ENCODE measurements at regions not wholly inside any gene's neighbourhood (a gene's known extent, or its start where the extent isn't known, plus 50 kb on each side); places are given as distances from the start of the nearest gene placed in this dataset.
"Not testable (repeated sequence)": the region's sequence is repeated elsewhere in the genome, so short reads cannot be mapped to it uniquely, and the experiment has no call there.

DNA sequence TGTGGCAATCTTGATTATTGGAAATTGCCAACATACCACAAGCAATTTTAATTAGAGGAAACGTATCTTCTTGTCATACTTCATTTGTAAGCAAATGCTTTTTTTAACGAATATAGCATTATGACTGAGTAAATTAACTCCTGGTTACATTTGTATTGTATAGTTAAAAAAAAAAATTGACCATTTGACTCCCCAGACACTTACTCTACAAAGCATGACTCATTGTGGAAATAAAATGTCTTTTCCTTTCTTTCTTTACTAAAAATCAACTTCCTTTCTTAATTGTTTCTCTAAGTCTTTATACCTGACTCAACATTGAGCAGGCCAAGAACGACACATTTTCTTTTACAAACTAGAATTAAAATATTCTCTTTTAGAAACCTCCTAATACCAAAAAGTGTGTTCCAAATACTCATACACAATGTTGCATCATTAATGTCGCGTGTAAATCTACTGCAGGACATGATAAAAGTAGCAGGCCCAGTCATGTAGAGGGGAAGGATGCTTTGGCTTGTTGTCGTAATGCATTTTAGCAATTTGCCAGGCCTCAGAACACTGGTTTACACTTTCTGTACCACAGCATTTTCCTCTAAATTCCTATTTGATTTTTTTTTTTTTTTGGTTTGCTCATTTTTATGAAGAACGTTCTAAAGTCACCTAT lies 349.6 kb upstream of the KCNH7 start:
- DNase-seq (ENCODE audit: low read depth in 2 of 2) = no peak

DNA sequence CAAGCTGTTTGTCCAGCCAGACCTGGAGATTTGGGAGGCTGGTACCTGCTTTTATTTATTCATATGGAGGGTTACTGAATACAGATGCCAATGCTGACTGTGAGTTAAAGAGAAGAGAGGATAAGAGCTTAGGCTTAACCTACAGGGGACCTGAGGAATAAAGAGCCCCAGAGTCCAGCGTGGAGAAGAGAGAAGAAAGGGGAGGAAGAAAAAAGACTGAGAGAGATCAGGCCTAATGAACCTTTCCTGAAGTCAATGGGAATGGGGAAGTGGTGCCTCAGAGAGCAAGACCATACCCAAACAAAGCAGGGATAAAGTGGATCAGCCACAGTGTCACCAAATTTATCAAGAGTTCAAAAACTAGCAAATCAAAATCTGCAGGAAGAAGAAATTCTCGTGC lies 348.6 kb upstream of the KCNH7 start:
- no peak for DNase-seq (ENCODE audit: low read depth in 2 of 2)

DNA sequence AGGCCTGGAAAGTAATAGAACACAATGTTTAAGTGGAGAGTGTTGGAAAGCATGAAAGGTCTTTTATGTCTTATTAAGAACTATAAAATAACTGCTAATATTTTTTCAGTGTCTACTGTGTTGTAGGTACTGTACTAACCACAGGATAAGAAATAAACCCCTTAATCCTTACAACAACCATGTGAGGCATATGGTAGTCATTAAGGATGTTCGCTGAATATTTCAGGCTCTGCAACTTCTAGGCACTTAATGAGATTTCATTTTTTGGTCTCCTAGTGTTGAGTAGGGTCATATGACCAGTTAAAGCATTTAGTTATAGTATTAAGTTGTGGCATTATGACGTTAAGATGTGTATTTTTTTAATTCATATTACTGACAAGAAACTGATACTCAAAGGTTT lies 346.6 kb upstream of the KCNH7 start:
- DNase-seq (ENCODE audit: low read depth in 2 of 2) = no peak

DNA sequence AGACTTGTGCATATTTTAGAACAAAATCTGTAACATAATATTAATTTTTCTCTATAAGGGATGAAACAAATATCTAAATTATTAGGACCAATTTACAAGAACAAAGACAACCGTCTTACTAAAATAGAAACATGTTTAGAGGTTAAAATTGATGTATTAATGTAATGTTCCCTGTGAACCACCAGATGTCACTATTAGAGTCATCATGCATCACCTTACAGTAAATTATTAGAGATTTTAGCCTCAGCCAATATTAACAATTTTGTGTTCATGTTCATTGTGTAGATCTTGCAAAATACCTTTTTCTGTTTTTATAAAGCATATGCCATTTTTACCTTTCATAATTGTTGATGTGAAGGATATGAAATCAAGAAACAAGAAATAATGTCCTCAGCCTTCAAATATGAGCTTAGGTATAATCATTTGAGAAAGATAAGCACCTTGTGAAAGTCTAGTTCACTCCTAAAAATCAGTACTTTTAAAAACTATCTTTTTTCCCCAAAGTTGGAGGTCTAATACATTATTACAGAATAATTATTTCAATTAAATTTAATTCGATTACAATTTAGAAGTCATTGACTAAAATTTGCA lies 344.3 kb upstream of the KCNH7 start:
- DNase-seq (ENCODE audit: low read depth in 2 of 2) = no peak

DNA sequence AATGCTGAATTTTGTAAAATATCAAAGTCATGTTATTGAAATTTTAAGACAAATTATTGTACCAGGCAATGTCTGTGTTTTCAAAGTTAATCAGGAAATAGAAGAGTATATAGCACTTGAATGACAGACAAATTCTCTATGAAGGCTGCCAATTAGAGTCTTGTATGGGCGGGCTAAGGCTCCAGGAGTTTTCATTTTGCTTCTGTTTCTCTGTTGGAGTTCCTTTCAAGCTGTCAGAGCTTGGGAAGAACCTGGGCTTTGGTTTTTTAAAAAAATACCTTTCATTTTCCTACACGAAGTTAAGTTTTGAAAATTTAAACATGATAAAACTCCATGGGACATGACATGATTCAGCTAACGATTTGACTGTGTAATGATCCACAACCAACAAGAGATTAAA lies 339.0 kb upstream of the KCNH7 start:
- DNase-seq (ENCODE audit: low read depth in 2 of 2) = no peak

DNA sequence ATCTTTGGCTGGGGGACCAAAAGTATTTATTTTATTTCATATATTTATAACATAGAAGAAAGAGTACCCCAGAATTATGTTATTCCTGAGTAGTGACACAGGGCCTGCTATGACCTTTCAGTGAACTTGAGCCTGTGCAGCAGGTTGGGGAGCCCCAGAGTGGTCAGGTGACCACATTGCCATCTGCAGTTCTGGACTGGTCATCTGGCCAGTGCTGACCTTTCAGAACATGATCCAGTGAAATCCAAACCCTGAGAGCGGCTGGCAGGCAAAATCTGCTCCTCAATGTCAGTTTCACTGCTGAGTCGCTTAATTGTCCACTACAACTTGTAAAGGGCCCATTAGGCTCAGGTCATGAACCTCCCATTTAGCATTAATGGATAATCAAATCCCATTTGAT lies 336.7 kb upstream of the KCNH7 start:
- DNase-seq (ENCODE audit: low read depth in 2 of 2) = no peak

DNA sequence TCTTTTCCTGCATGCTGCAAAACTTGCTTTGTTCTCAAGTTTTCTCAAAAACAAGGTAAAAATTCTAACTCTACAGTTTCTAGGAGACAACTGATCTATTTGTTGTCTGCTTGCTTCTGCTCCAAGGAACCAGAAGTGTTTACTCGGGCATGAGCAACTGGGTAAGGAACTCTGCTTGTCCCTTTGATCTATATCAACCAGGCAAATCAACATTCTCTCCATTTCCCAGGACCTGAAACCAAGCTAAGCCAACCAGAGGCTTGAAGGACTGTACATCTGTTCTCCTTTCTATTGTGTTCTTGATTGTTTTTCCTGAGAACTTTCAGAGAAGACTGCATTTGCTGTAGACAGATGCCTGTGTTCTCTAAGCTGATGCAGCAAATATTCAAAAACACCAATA lies 335.0 kb upstream of the KCNH7 start:
- no peak for DNase-seq (ENCODE audit: low read depth in 2 of 2)

DNA sequence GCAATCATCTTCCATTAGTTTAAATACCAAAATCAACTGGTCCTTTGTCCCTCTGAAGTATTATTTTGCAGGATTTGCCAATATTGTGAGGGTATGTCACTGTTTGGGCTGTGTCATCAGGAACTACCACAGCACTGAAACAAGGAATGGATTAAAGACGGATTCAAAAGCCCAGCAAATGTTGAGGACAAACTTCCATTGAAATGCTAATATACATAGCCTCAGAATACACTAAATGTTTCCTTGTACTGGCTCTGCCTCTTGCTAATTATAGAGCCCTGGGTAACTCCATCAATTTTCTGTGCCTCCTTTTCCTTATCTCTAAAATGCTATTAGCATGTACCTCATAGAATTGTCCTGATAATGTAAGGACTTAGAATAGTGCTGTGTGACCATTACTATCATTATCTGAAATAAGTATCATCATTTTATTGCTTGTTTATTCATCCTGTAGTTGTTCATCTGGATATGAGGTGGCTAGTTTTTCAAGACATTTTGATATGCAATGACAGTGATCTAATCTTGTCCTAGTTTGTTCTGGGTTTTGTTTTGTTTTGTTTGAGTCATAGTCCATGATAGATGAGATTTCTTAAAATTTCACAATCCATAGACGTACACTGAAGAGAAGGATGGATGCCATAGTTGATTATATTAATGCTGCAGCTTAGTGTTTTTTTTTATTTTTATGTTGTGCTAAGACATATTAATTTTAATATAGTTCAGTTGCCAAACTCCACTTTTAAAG lies 333.4 kb upstream of the KCNH7 start:
- no peak for DNase-seq (ENCODE audit: low read depth in 2 of 2)

DNA sequence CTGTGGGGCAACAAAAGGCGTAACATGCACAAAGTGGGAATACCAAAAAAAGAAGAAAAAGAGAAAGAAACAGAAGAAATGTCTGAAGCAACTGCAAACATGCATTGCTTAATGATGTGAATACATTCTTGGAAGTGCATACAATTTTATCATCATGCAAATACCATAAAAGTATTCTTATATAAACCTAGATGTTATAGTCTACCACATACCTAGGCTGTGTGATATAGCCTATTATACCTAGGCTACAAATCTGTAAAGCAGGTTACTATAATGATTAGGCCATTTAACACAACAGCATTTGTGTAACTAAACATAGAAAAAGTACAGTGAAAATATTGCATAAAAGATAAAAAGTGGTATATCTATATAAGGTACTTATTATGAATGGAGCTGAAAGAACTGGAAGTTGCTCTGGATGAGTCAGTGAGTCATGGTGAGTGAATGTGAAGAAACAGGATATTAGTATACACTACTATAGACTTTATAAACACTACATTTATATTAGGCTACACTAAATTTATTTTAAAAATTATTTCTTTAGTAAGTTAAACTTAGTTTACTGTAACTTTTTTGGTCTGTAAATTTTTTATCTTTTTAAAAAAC lies 319.4 kb upstream of the KCNH7 start:
- DNase-seq (ENCODE audit: low read depth in 2 of 2) = no peak

DNA sequence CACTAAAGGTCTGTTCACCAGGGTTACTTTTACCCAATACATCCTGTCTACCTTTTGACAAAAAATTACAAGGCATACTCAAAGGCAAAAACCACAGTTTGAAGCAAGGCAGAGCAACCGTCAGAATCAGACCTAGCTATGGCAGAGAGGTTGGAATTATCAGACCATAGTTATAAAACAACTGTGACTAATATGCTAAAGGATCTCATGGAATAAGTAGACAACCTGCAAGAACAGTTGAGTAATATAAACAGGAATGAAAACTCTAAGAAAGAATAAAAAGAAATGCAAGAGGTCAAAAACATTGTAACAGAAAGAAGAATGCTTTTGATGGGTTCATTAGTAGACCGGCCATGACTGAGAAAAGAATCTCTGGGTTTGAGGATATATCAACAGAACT lies 318.8 kb upstream of the KCNH7 start:
- no peak for DNase-seq (ENCODE audit: low read depth in 2 of 2)

DNA sequence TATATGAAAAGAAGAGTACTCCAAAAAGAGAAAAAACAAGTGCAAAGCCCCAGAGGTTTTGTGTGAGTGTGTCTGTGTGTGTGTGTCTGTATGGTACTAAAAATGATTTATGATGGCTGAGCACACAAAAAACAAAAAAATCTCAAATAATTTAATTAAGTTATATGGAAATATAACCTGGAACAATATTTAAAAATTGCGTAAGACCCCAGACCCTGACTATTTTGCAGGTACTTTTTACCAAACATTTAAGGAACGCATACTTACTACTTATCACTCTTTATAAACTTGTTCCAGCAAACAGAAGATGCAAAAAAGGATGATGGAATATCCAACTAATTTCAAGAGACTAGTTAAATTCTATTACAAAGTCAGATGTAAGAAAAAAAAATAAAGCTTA lies 317.4 kb upstream of the KCNH7 start:
- DNase-seq (ENCODE audit: low read depth in 2 of 2) = no peak

DNA sequence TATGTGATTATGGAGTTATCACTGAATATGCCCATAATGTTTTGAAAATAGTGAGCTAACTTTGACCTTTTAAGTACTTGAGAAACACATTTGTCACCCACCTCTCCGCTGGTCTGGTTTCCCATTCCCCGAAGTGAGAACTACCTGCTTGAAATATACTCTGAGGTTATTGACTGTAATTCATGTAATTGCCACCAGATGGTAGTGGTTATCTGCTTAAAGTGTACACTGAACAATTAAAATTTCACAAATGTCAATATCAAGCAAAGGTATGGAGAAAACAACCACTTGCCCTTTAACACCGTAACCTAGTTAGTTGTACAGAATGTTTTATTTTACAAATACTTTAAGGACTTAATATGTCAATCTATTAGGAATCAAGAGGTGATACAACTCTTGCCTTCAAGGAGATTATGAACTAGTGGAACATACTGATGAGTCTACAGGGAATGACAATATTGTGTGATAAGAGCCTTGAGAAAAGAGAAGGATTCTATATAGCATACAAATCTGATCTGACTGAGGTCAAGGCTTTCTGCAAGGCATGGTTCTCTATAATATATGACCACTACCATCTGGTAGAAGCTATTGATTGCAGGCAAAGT lies 316.8 kb upstream of the KCNH7 start:
- no peak for DNase-seq (ENCODE audit: low read depth in 2 of 2)

DNA sequence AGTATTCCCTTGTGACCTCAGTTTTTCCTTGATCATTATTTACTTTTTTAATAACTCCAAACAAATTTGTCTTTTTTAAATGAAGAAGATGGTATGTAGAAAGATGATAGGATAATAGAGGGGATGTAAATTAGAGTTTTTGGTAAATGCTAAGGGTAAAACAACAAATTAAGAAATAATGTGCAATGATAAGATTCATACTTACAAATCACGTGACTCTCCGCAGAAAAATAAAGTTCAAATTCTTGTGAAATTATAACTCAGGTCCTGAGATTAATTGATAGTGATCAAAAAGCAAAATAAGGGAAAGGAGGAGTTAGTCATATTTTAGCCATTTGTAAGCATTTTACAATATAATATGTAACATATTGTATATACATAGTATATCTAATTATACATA lies 304.1 kb upstream of the KCNH7 start:
- DNase-seq (ENCODE audit: low read depth in 2 of 2) = no peak

DNA sequence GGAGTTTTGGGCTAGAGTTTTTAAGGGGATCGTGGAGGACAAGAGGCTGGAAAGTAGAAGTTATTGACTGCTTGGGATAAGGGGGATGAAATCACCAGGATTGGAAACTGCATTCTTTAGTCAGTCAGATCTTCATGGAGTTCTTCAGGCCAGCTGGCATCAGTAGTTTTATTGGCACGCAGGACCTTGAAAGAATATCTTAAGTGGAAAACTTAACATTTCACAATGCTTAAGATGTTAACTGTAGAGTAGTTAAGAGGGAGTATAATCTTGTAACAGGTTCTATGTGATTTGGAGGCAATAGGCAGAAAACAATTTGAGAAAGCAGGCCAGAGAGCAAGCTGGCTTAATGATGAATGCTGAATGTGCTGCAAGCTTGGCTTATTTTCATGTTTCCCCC lies 300.4 kb upstream of the KCNH7 start:
- no peak for DNase-seq (ENCODE audit: low read depth in 2 of 2)

DNA sequence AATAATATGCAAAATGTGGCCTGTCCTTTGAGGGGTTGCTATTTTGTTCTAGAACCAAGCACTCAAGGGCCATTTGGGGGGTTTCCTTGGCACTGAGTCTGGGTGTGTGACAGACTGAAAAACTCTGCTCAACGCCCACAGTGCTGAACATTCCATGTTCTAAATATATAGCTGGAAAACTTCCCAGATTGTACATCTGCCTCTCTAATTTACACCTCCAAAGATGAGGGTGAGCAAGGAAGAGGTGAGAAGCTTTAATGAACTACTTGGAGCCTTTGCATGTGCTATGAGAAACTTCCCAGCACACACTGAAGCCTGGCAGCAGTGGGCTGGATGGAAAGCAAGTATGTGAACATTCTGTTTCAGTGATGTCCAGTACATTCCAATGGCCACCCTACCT lies 296.7 kb upstream of the KCNH7 start:
- no peak for DNase-seq (ENCODE audit: low read depth in 2 of 2)

DNA sequence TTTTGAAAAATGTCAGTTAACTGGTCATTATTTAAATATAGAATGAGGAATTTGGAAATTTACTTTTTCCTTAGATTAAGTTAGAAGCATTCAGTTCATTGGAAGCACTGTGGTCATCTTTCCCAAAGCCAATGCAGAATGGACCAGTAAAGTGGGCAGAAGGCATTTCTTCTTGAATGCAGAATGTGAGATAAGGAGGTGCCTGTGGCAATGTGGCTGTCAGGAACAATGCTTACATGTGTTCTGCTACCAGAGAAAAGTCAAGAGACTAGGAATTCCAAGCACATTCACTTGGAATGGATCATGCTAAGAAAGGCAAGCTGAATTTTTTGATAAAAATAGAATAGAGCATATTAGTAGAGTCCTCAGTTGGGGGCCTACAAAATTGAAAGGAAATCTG lies 295.0 kb upstream of the KCNH7 start:
- no peak for DNase-seq (ENCODE audit: low read depth in 2 of 2)

DNA sequence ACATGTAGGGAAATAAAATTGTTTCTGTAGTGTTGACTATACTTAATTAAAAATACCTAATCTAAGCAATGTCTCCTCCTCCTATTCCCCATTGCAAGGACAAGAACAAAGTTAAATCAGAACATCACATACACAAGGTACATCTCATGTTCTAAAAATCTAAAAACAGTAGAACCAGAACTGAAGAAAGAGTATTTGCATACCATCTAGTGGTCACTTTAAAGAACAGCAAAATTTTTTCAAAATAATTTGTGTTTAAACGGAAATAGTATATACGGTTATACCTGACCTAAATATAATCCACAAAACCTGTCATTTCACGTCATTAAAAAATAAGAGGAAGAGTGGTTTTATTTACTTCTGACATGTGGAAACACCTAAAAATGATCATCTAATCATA lies 294.3 kb upstream of the KCNH7 start:
- no peak for DNase-seq (ENCODE audit: low read depth in 2 of 2)

DNA sequence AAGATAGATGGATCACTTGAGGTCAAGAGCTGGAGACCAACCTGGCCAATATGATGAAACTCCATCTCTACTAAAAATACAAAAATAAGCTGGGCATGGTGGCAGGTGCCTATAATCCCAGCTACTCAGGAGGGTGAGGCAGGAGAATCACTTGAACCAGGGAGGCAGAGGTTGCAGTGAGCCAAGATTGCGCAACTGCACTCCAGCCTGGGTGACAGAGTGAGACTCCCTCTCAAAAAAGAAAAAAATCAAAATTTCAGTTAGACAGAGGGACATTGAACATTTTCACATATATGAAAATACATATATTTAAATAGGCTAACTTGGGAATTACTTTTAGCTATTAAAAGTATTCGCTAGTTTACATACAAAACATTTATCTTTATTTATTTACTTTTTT lies 293.6 kb upstream of the KCNH7 start:
- DNase-seq (ENCODE audit: low read depth in 2 of 2) = not testable (repeated sequence)

DNA sequence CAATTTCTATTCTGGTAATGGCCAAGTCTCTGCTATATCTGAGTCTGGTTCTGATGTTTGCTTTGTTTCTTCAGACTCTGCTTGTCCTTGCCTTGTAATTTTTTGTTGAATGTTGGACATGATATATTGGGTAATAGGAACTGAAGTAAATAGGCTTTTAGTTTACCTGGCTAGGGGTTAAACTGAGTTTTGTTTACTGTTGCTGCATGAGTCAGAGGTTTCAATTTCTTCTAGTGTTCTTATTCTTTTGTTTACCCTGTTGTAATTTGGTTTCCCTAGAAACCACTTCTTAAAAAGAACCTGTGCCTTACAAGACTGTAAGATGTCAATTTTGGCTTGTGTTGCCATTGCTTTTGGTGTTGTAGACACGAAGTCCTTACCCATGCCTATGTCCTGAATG lies 285.0 kb upstream of the KCNH7 start:
- no peak for DNase-seq (ENCODE audit: low read depth in 2 of 2)

DNA sequence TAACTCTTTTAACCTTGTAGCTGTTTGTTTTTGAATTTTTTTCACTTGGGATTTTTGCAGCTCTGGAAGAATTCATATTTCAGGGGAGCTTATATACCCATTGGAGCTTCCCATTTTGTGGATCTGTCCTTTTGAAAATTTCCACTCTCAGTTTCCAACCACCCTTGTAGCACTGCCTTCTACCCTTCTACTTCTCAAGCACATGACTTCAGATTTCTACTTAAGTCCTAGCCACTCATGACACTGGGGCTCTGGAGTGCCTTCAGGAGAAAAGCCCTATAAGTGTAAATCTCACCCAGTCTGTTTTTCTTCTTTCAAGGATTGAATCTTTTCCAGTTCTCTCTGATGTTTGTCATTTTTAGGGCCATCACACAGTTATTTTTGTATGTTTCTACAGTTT lies 283.7 kb upstream of the KCNH7 start:
- DNase-seq (ENCODE audit: low read depth in 2 of 2) = no peak

DNA sequence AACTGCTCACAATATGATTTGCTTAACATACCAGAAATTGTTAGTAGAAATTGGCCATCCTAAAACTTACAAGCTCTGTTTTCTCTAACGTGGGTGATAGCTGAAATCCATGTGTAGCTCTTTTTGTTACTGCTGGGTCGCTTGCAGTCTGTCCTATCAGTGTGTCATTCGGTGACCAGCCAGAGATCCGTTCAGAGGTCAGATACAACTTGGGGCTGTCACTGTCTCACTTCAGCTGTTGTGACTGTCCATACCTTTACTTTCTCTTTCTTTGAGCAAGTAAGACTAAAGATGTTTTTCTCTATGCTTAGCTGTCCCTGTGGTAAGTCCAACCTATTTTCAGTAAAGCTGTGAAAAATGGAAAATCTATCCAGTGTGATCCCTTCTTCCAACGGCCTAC lies 282.9 kb upstream of the KCNH7 start:
- DNase-seq (ENCODE audit: low read depth in 2 of 2) = no peak

DNA sequence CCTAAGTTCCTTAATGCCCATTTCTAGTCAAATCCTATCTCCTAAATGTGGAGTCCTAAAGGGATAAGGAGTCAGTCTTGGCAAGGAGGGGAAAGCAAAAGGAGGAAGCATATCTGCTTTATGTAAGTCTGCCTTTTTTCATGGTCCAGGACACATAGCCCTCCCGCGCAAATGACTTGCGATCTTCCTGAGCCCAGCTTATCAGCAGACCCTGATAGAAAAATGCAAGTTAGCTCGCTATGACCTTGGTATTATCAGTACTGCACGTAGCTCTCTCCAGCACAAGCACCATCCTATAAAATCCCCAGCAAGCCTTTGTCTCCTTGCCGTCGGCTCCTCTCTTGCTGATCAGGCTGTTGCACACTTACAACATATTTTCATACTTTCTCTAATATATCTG lies 281.4 kb upstream of the KCNH7 start:
- DNase-seq (ENCODE audit: low read depth in 2 of 2) = no peak

DNA sequence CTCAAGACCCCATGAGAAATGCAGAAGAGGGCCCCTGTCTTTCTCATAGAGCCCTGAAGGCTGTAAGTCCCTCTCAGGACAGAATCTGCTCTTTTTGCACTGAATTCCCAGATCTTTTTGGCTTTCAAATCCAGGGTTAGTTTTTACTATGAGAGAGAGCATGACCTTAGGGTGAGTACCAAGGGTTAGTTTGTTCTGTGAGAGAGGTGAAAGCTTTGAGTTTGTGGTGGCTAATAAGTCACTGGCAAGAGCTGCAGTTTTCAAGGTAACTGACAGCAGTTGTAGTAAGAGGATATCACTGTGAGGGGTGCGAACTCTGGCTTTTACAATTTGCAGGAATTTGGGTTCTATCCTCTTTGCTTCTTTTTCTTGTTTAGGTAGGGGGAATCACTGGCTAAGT lies 248.4 kb upstream of the KCNH7 start:
- DNase-seq (ENCODE audit: low read depth in 2 of 2) = no peak

All from stimulated activated CD4-positive, alpha-beta T cell treated with anti-CD3 and anti-CD28 coated beads, Interleukin-4, amount 100 ng/mL, for 48 hours (primary cell).